GM12872 (cell line): ENCODE measurements at regions not wholly inside any gene's neighbourhood (a gene's known extent, or its start where the extent isn't known, plus 50 kb on each side); places are given as distances from the start of the nearest gene placed in this dataset.

Source experiments
- TF ChIP-seq, protein P1 (sequence below): IDR thresholded peaks from 3 replicates; pipeline ENCODE4 v1.5.1; 2011; ENCODE audit warnings: low read depth, mild to moderate bottlenecking, low read length, moderate library complexity; ENCODE audit not compliant: insufficient read depth

DNA sequence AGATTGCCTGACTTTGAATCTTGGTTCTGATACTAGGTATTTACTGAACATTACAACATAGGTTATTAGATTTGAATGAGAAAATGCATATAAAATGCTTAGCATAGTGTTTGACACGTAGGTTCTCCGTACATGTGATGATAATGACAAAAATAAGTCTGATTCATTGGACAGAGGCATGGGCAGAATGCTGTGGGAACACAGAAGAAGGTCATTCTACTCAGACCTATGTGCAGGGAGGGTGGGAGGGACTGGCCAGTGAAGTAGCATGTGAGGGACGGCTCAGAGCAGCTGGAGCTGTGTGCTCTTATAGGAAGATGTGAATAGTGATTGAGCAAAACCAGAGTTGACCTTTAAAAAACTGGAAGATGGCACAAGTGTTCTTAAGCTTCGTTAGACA lies 256.8 kb upstream of the RAG2 start:
- TF ChIP-seq, protein P1, sequence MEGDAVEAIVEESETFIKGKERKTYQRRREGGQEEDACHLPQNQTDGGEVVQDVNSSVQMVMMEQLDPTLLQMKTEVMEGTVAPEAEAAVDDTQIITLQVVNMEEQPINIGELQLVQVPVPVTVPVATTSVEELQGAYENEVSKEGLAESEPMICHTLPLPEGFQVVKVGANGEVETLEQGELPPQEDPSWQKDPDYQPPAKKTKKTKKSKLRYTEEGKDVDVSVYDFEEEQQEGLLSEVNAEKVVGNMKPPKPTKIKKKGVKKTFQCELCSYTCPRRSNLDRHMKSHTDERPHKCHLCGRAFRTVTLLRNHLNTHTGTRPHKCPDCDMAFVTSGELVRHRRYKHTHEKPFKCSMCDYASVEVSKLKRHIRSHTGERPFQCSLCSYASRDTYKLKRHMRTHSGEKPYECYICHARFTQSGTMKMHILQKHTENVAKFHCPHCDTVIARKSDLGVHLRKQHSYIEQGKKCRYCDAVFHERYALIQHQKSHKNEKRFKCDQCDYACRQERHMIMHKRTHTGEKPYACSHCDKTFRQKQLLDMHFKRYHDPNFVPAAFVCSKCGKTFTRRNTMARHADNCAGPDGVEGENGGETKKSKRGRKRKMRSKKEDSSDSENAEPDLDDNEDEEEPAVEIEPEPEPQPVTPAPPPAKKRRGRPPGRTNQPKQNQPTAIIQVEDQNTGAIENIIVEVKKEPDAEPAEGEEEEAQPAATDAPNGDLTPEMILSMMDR, result no peak

DNA sequence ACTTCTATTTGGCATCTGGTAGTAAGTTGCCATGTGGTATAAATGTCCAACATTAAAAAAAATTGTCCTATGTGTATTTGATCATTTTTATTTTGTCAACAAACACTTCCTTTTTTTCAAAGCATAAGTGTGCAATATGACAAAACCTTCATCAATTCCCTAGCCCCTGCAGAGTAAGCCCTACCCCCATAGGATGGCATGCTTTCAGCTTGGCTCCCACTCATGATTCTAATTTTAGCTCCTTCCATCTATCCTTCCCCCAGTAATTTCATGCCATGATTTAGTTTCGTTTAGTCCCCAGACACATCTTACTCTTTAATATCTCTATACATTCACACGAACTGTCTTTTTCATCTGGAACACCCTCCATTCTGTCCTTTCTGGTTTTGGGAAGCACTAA lies 250.6 kb upstream of the RAG2 start:
- TF ChIP-seq, protein P1, result no peak

DNA sequence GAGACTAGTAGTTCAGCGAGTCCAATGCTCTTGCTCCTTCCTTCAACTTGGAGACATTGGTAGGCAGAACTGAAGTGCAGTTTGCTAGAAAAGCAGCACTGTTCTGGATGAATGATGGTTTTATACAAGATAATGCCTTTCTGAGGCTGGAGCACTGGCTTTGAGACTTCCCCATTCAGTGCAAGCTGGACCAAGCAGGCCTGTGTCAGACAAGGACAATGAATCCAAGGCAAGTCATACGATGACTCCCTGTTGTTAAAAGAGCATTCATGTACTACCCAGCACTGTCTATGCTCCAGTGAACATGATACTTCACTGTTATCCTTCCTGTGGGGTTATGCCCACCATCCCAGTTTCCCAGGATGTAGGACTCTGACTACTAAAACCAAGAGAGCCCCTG lies 242.3 kb upstream of the RAG2 start:
- TF ChIP-seq, protein P1, result no peak

DNA sequence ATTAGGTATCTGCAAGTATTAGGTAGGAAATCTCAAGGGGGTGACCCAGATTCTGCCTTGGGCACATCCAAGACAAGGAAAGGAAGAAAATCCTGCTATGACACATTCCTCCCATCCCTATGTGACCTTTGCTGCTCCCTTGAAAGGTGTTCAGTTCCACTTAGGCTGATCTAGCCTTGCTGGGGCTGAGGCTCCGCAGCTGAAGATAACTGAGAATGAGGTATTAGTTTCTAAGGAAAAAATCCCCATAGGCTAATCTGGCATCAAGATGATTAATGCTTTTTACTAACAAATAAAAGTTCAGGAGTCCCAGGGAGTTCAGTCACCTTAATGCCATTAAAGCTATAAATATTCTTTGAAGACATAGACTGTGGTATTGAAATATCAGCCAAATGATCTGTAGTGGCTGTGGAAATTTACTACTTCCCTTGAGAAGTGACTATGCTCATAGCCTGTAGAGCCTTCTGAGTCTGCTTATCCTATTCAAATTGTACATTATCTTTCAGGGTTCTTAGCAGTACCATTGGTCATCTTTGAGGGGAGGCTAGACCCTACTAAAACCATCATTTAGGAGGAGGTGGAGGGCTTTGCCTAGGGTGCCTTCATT lies 239.9 kb upstream of the RAG2 start:
- TF ChIP-seq, protein P1, result no peak

DNA sequence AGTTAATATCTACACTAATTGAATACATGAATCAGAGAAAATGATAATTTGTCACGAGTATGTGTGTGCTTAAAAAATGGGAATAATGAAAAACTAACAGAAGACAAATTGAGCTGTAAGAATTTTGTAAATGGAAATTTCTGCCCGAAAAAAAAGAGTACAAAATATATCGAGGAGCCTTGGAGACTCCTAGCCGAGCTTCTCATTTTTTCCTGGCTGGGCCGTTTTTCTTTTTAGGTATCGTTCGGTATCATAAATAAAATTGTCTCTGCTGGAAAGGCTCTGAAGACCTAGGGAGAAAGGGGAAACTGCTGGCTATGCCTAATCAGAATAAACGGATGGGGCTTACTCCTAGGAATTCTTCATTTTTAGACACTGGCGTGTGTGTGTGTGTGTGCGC lies 227.2 kb upstream of the RAG2 start:
- TF ChIP-seq, protein P1, result no peak

DNA sequence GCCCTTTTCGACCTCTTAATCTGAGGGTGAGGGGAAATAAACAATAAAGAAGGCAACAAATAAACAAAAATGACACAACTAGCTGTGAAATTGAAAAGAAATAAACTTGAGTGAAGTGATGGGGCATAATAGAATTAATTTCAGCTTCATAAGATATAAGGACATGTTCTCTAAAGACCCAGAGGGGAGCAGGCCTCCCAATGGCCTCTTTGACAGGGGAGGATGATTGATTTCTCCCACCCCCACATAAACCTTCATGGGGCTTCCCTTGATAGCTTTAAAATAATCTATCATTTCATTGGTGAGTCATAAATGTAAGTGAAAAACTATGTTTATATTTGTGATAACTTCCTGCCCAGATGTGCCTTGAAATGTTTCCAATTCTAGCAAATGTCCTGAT lies 226.3 kb upstream of the RAG2 start:
- TF ChIP-seq, protein P1, result no peak

DNA sequence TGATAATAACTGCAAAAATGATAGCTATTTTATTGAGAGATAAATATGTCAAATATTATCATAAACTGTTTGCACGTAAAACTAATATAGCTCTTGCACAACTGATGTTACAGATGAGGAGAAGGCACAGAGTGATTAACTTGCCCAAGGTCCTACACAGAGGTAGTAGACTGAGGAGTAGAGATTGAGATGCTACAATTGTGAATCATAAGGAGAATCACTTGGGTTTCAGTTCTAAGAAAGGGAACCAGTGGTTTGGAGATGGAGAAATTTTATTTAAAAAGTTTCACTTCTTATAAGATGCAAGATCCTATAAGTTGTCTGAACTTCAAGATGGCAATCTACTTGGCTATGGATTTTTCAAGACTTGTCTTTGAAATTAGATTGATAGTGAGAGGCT lies 224.8 kb upstream of the RAG2 start:
- TF ChIP-seq, protein P1, result no peak
